ENCODE measurements at regions not wholly inside any gene's neighbourhood (a gene's known extent, or its start where the extent isn't known, plus 50 kb on each side); places are given as distances from the start of the nearest gene placed in this dataset.

- 95 to 100% methylated on average over 1 to 3 of the region's 3 CpGs for WGBS, 2 experiments (ENCODE audit: insufficient coverage in 1 of 2, insufficient read length in 1 of 2)
- Histone ChIP-seq H3K27me3 (ENCODE audit: control insufficient read depth, insufficient read depth, low read length, poor library complexity, severe bottlenecking) (no peaks in the 10 kb centered on the region), H3K9ac (ENCODE audit: extremely low read depth, low read length, poor library complexity, severe bottlenecking) (no peak overlapping the region), H3K36me3 (ENCODE audit: control insufficient read depth, insufficient read depth, low read length) (no peaks in the 10 kb centered on the region), H3K4me3 (ENCODE audit: low read length) (no peak overlapping the region), H3K9me3 (ENCODE audit: control insufficient read depth, low read length) (no peaks in the 10 kb centered on the region), H3K4me1 (ENCODE audit: control insufficient read depth, insufficient read depth, low read length) (peaks cover 8% of the 10 kb centered on the region), H3K27ac (ENCODE audit: low read depth, low read length) (no peak overlapping the region)
- no peaks in the 10 kb centered on the region for H3K9me3 Mint-ChIP-seq
- no peak overlapping the region for H3K4me3 Mint-ChIP-seq
- H3K27ac Mint-ChIP-seq = no peak overlapping the region
- no peak for DNase-seq
- peaks cover 14% of the 10 kb centered on the region for H3K4me1 Mint-ChIP-seq
- no peaks in the 10 kb centered on the region for H3K27me3 Mint-ChIP-seq (ENCODE audit: insufficient read depth)
- H3K36me3 Mint-ChIP-seq (ENCODE audit: low read depth) = no peaks in the 10 kb centered on the region
- no peak for TF ChIP-seq CTCF (conservative IDR thresholded peaks at IDR 0.05)
Observed at GRCh38 chr5:125776656-125777139, 646.5 kb upstream of the GRAMD2B start.

- Histone ChIP-seq H3K9me3 (ENCODE audit: control insufficient read depth, low read length) (no peaks in the 10 kb centered on the region), H3K4me1 (ENCODE audit: control insufficient read depth, insufficient read depth, low read length) (peaks cover 8% of the 10 kb centered on the region), H3K9ac (ENCODE audit: extremely low read depth, low read length, poor library complexity, severe bottlenecking) (no peak overlapping the region), H3K27me3 (ENCODE audit: control insufficient read depth, insufficient read depth, low read length, poor library complexity, severe bottlenecking) (no peaks in the 10 kb centered on the region), H3K4me3 (ENCODE audit: low read length) (no peak overlapping the region), H3K27ac (ENCODE audit: low read depth, low read length) (no peak overlapping the region), H3K36me3 (ENCODE audit: control insufficient read depth, insufficient read depth, low read length) (no peaks in the 10 kb centered on the region)
- WGBS, 2 experiments (ENCODE audit: insufficient coverage in 1 of 2, insufficient read length in 1 of 2) = 91 to 99% methylated on average over 1 to 4 of the region's 4 CpGs
- no peak for TF ChIP-seq CTCF (conservative IDR thresholded peaks at IDR 0.05)
- no peak overlapping the region for H3K4me3 Mint-ChIP-seq
- DNase-seq = no peak
- H3K27me3 Mint-ChIP-seq (ENCODE audit: insufficient read depth) = no peaks in the 10 kb centered on the region
- no peaks in the 10 kb centered on the region for H3K9me3 Mint-ChIP-seq
- no peak overlapping the region for H3K27ac Mint-ChIP-seq
- H3K36me3 Mint-ChIP-seq (ENCODE audit: low read depth) = no peaks in the 10 kb centered on the region
- H3K4me1 Mint-ChIP-seq = peaks cover 14% of the 10 kb centered on the region
Observed at GRCh38 chr5:125778791-125779190, 644.4 kb upstream of the GRAMD2B start.

GRCh38 chr5:125785407-125785806 is 637.8 kb upstream of the GRAMD2B start:
- WGBS, 2 experiments (ENCODE audit: insufficient coverage in 1 of 2, insufficient read length in 1 of 2) = 98 to 100% methylated on average over 2 of the region's 2 CpGs
- Histone ChIP-seq H3K4me1 (ENCODE audit: control insufficient read depth, insufficient read depth, low read length) (no peaks in the 10 kb centered on the region), H3K36me3 (ENCODE audit: control insufficient read depth, insufficient read depth, low read length) (no peaks in the 10 kb centered on the region), H3K27me3 (ENCODE audit: control insufficient read depth, insufficient read depth, low read length, poor library complexity, severe bottlenecking) (no peaks in the 10 kb centered on the region), H3K4me3 (ENCODE audit: low read length) (no peak overlapping the region), H3K27ac (ENCODE audit: low read depth, low read length) (no peak overlapping the region), H3K9me3 (ENCODE audit: control insufficient read depth, low read length) (no peaks in the 10 kb centered on the region), H3K9ac (ENCODE audit: extremely low read depth, low read length, poor library complexity, severe bottlenecking) (no peak overlapping the region)
- Mint-ChIP-seq H3K36me3 (ENCODE audit: low read depth) (no peaks in the 10 kb centered on the region), H3K27me3 (ENCODE audit: insufficient read depth) (no peaks in the 10 kb centered on the region), H3K27ac (no peak overlapping the region), H3K4me3 (no peak overlapping the region), H3K4me1 (no peaks in the 10 kb centered on the region), H3K9me3 (no peaks in the 10 kb centered on the region)
- TF ChIP-seq CTCF (conservative IDR thresholded peaks at IDR 0.05) = no peak
- no peak for DNase-seq
